ENCODE measurements at regions not wholly inside any gene's neighbourhood (a gene's known extent, or its start where the extent isn't known, plus 50 kb on each side); places are given as distances from the start of the nearest gene placed in this dataset.

GRCh38 chr5:116806836-116807235 is 232.2 kb upstream of the SEMA6A start:
- Histone ChIP-seq H3K4me3 (replicated peaks; ENCODE audit: low read depth, low read length) (no peak overlapping the region), H3K27me3 (replicated peaks; ENCODE audit: control insufficient read depth, insufficient read depth, low read length) (no peaks in the 10 kb centered on the region), H3K36me3 (ENCODE audit: control insufficient read depth, insufficient read depth, low read length) (no peaks in the 10 kb centered on the region)
- no peak for TF ChIP-seq CTCF (IDR thresholded peaks at IDR 0.05; ENCODE audit: insufficient read depth, low read length, poor library complexity, severe bottlenecking)
- no peak for DNase-seq (ENCODE audit: extremely low read depth, insufficient read length)

- no peak for TF ChIP-seq CTCF (IDR thresholded peaks at IDR 0.05; ENCODE audit: insufficient read depth, low read length, poor library complexity, severe bottlenecking)
- Histone ChIP-seq H3K27me3 (replicated peaks; ENCODE audit: control insufficient read depth, insufficient read depth, low read length) (no peaks in the 10 kb centered on the region), H3K4me3 (replicated peaks; ENCODE audit: low read depth, low read length) (no peak overlapping the region), H3K36me3 (ENCODE audit: control insufficient read depth, insufficient read depth, low read length) (no peaks in the 10 kb centered on the region)
- DNase-seq (ENCODE audit: extremely low read depth, insufficient read length) = no peak
Measured at GRCh38 chr5:116799401-116799800, 224.8 kb upstream of the SEMA6A start.

GRCh38 chr5:116795189-116795588 is 220.6 kb upstream of the SEMA6A start:
- no peak for TF ChIP-seq CTCF (IDR thresholded peaks at IDR 0.05; ENCODE audit: insufficient read depth, low read length, poor library complexity, severe bottlenecking)
- no peak for DNase-seq (ENCODE audit: extremely low read depth, insufficient read length)
- Histone ChIP-seq H3K36me3 (ENCODE audit: control insufficient read depth, insufficient read depth, low read length) (no peaks in the 10 kb centered on the region), H3K27me3 (replicated peaks; ENCODE audit: control insufficient read depth, insufficient read depth, low read length) (no peaks in the 10 kb centered on the region), H3K4me3 (replicated peaks; ENCODE audit: low read depth, low read length) (no peak overlapping the region)

- no peak for TF ChIP-seq CTCF (IDR thresholded peaks at IDR 0.05; ENCODE audit: insufficient read depth, low read length, poor library complexity, severe bottlenecking)
- Histone ChIP-seq H3K4me3 (replicated peaks; ENCODE audit: low read depth, low read length) (no peak overlapping the region), H3K36me3 (ENCODE audit: control insufficient read depth, insufficient read depth, low read length) (no peaks in the 10 kb centered on the region), H3K27me3 (replicated peaks; ENCODE audit: control insufficient read depth, insufficient read depth, low read length) (no peaks in the 10 kb centered on the region; the same call in 1 of the 2 replicates)
- DNase-seq (ENCODE audit: extremely low read depth, insufficient read length) = no peak
Measured at GRCh38 chr5:116789522-116789921, 214.9 kb upstream of the SEMA6A start.

- no peaks in the 10 kb centered on the region; the same call in 1 of the 2 replicates for H3K27me3 ChIP-seq (replicated peaks; ENCODE audit: control insufficient read depth, insufficient read depth, low read length)
- DNase-seq (ENCODE audit: extremely low read depth, insufficient read length) = no peak
- no peaks in the 10 kb centered on the region for H3K36me3 ChIP-seq (ENCODE audit: control insufficient read depth, insufficient read depth, low read length)
- H3K4me3 ChIP-seq (replicated peaks; ENCODE audit: low read depth, low read length) = no peak overlapping the region
- TF ChIP-seq CTCF (IDR thresholded peaks at IDR 0.05; ENCODE audit: insufficient read depth, low read length, poor library complexity, severe bottlenecking) = no peak
Measured at GRCh38 chr5:116788851-116789403, 214.3 kb upstream of the SEMA6A start.

- TF ChIP-seq CTCF (IDR thresholded peaks at IDR 0.05; ENCODE audit: insufficient read depth, low read length, poor library complexity, severe bottlenecking) = no peak
- Histone ChIP-seq H3K4me3 (replicated peaks; ENCODE audit: low read depth, low read length) (no peak overlapping the region), H3K27me3 (replicated peaks; ENCODE audit: control insufficient read depth, insufficient read depth, low read length) (no peaks in the 10 kb centered on the region; the same call in 1 of the 2 replicates), H3K36me3 (ENCODE audit: control insufficient read depth, insufficient read depth, low read length) (no peaks in the 10 kb centered on the region)
- DNase-seq (ENCODE audit: extremely low read depth, insufficient read length) = no peak
Measured at GRCh38 chr5:116787570-116787969, 212.9 kb upstream of the SEMA6A start.

Data from GM06990 (cell line).